ENCODE measurements at regions not wholly inside any gene's neighbourhood (a gene's known extent, or its start where the extent isn't known, plus 50 kb on each side); places are given as distances from the start of the nearest gene placed in this dataset.

- Histone ChIP-seq H3K27me3 (ENCODE audit: insufficient read depth) (no peaks in the 10 kb centered on the region), H3F3A (replicated peaks; ENCODE audit: insufficient read depth) (peaks cover 4% of the 10 kb centered on the region), H3K4me1 (ENCODE audit: control insufficient read depth in 1 of 2, insufficient read depth in 2 of 2, low read depth in 1 of 2, low read length in 1 of 2) (peaks cover 0 to 6% of the 10 kb centered on the region in 2 experiments; a peak in 1 of 4 replicates), H4K20me1 (ENCODE audit: insufficient read depth) (no peaks in the 10 kb centered on the region), H3K9me2 (no peaks in the 10 kb centered on the region), H3K27ac (ENCODE audit: low read depth in 2 of 2, low read length in 1 of 2) (no peak overlapping the region), H3K4me3 (ENCODE audit: low read depth in 2 of 2, low read length in 1 of 2) (no peak overlapping the region), H2AFZ (ENCODE audit: low read depth) (no peak overlapping the region), H3K9ac (no peak overlapping the region), H3K79me2 (ENCODE audit: insufficient read depth) (no peaks in the 10 kb centered on the region), H3K36me3 (replicated peaks in 1 of 2; ENCODE audit: control insufficient read depth in 1 of 2, insufficient read depth in 2 of 2, low read length in 1 of 2) (no peaks in the 10 kb centered on the region), H3K4me2 (no peak overlapping the region), H3K9me3 (no peaks in the 10 kb centered on the region)
- TF ChIP-seq YY1 (IDR thresholded peaks at IDR 0.05; ENCODE audit: low read depth) (no peak), SMC3 (IDR thresholded peaks at IDR 0.05; ENCODE audit: low read depth, low read length) (no peak), POLR2AphosphoS5 (IDR thresholded peaks at IDR 0.05; ENCODE audit: low read depth, low read length) (no peak), ELF1 (IDR thresholded peaks at IDR 0.05) (no peak), RFX5 (IDR thresholded peaks at IDR 0.05; ENCODE audit: low read length) (no peak), MXI1 (IDR thresholded peaks at IDR 0.05; ENCODE audit: low read depth, low read length) (no peak), USF1 (IDR thresholded peaks at IDR 0.05; ENCODE audit: borderline replicate concordance, low read depth) (no peak), SIN3A (IDR thresholded peaks at IDR 0.05; ENCODE audit: borderline replicate concordance, low read depth, low read length) (no peak), RAD21 (IDR thresholded peaks at IDR 0.05; ENCODE audit: low read length) (no peak), IRF3 (IDR thresholded peaks at IDR 0.05; ENCODE audit: low read depth, low read length) (no peak), MAX (IDR thresholded peaks at IDR 0.05; ENCODE audit: low read depth) (no peak), NRF1 (IDR thresholded peaks at IDR 0.05; ENCODE audit: low read depth, low read length) (no peak), EZH2phosphoT487 (IDR thresholded peaks at IDR 0.05; ENCODE audit: borderline replicate concordance, low read depth) (no peak), MEF2A (IDR thresholded peaks at IDR 0.05; ENCODE audit: borderline replicate concordance, low read depth) (no peak), TEAD4 (IDR thresholded peaks at IDR 0.05; ENCODE audit: borderline replicate concordance, insufficient read depth) (no peak)
- ChIA-PET POLR2A (no interaction called here), CTCF (no interaction called here)
- DNase-seq = no peak
- WGBS (ENCODE audit: low lambda C conversion rate) = 70% methylated on average over 3 of the region's 4 CpGs
These were observed 78.1 kb upstream of the CCND1 start for GRCh38 chr11:69562816-69563215.

- Histone ChIP-seq H3K9ac (no peak overlapping the region), H3K27ac (ENCODE audit: low read depth in 2 of 2, low read length in 1 of 2) (no peak overlapping the region), H3K9me2 (no peaks in the 10 kb centered on the region), H3K79me2 (ENCODE audit: insufficient read depth) (no peaks in the 10 kb centered on the region), H3K9me3 (no peaks in the 10 kb centered on the region), H3F3A (replicated peaks; ENCODE audit: insufficient read depth) (peaks cover 4% of the 10 kb centered on the region), H3K4me2 (no peak overlapping the region), H3K4me3 (ENCODE audit: low read depth in 2 of 2, low read length in 1 of 2) (no peak overlapping the region), H4K20me1 (ENCODE audit: insufficient read depth) (no peaks in the 10 kb centered on the region), H3K4me1 (ENCODE audit: control insufficient read depth in 1 of 2, insufficient read depth in 2 of 2, low read depth in 1 of 2, low read length in 1 of 2) (peaks cover 0 to 11% of the 10 kb centered on the region in 2 experiments; a peak in 1 of 4 replicates), H3K27me3 (ENCODE audit: insufficient read depth) (no peaks in the 10 kb centered on the region), H3K36me3 (replicated peaks in 1 of 2; ENCODE audit: control insufficient read depth in 1 of 2, insufficient read depth in 2 of 2, low read length in 1 of 2) (no peaks in the 10 kb centered on the region), H2AFZ (ENCODE audit: low read depth) (no peak overlapping the region)
- TF ChIP-seq TEAD4 (IDR thresholded peaks at IDR 0.05; ENCODE audit: borderline replicate concordance, insufficient read depth) (no peak), YY1 (IDR thresholded peaks at IDR 0.05; ENCODE audit: low read depth) (no peak), RAD21 (IDR thresholded peaks at IDR 0.05; ENCODE audit: low read length) (no peak), ZBTB33 (IDR thresholded peaks at IDR 0.05; ENCODE audit: borderline replicate concordance, low read depth) (no peak), MXI1 (IDR thresholded peaks at IDR 0.05; ENCODE audit: low read depth, low read length) (no peak), IRF3 (IDR thresholded peaks at IDR 0.05; ENCODE audit: low read depth, low read length) (no peak), FOSL2 (IDR thresholded peaks at IDR 0.05; ENCODE audit: borderline replicate concordance, low read depth) (no peak), GATA2 (CRISPR knock-in tag; IDR thresholded peaks at IDR 0.05) (no peak), MEF2A (IDR thresholded peaks at IDR 0.05; ENCODE audit: borderline replicate concordance, low read depth) (no peak), NRF1 (IDR thresholded peaks at IDR 0.05; ENCODE audit: low read depth, low read length) (no peak), TCF12 (IDR thresholded peaks at IDR 0.05) (no peak)
- CTCF ChIA-PET = no interaction called here
- POLR2A ChIA-PET = no interaction called here
- no peak for DNase-seq
- WGBS (ENCODE audit: low lambda C conversion rate) = 97% methylated on average over 4 of the region's 4 CpGs
These were observed 77.7 kb upstream of the CCND1 start for GRCh38 chr11:69563306-69563705.
